Neural cell (in vitro differentiated cells): ENCODE measurements at regions not wholly inside any gene's neighbourhood (a gene's known extent, or its start where the extent isn't known, plus 50 kb on each side); places are given as distances from the start of the nearest gene placed in this dataset.

ENCODE experiments used
- H2AFZ ChIP-seq: fragments of 200-600, 300-800 bp; sonication (generic), shearing (Covaris generic); 2 replicates; pipeline ENCODE4 v1.6.0; 2014; ENCODE audit warnings: low read depth, mild to moderate bottlenecking, antibody characterized with exemption, low read length, moderate library complexity
- H3F3A ChIP-seq: fragments of 200-600 bp; shearing (Covaris generic); 2 replicates; pipeline ENCODE4 v1.6.1; 2016; ENCODE audit warnings: mild to moderate bottlenecking, moderate library complexity, mixed read lengths, antibody characterized with exemption, low read length; ENCODE audit not compliant: insufficient read depth, poor library complexity, severe bottlenecking
- H3K27ac ChIP-seq: fragments of 200-600, 300-800 bp; sonication (generic), shearing (Covaris generic); 2 replicates; pipeline ENCODE4 v1.5.1; 2014; ENCODE audit warnings: mild to moderate bottlenecking, low read length, moderate library complexity
- H3K27me3 ChIP-seq: fragments of 300-800, 200-600 bp; sonication (generic), shearing (Covaris generic); 2 replicates; pipeline ENCODE4 v1.6.0; 2014; ENCODE audit warnings: mild to moderate bottlenecking, low read depth, low read length, moderate library complexity; ENCODE audit not compliant: insufficient read depth
- H3K36me3 ChIP-seq: fragments of 300-800, 200-600 bp; sonication (generic), shearing (Covaris generic); 2 replicates; pipeline ENCODE4 v1.5.1; 2014; ENCODE audit warnings: mild to moderate bottlenecking, antibody characterized with exemption, low read length, moderate library complexity; ENCODE audit not compliant: insufficient read depth
- H3K4me2 ChIP-seq: fragments of 300-800, 200-600 bp; sonication (generic), shearing (Covaris generic); 2 replicates; pipeline ENCODE4 v1.6.0; 2014; ENCODE audit warnings: mild to moderate bottlenecking, low read length
- H3K4me3 ChIP-seq: fragments of 300-800, 200-600 bp; sonication (generic), shearing (Covaris generic); 2 replicates; pipeline ENCODE4 v1.5.1; 2014; ENCODE audit warnings: mild to moderate bottlenecking, low read length, moderate library complexity
- H3K79me2 ChIP-seq: fragments of 200-600 bp; shearing (Covaris generic); replicated peaks from 2 replicates; pipeline ENCODE4 v1.6.0; 2014; ENCODE audit warnings: mild to moderate bottlenecking, low read length, moderate library complexity; ENCODE audit not compliant: insufficient read depth
- H3K9ac ChIP-seq: fragments of 300-800, 200-600 bp; sonication (generic), shearing (Covaris generic); 2 replicates; pipeline ENCODE4 v1.6.1; 2016; ENCODE audit warnings: mild to moderate bottlenecking, low read length, mixed read lengths
- H3K9me2 ChIP-seq: fragments of 200-600 bp; shearing (Covaris generic); 2 replicates; pipeline ENCODE4 v1.6.1; 2016; ENCODE audit warnings: mild to moderate bottlenecking, low read length, mixed read lengths; ENCODE audit not compliant: insufficient read depth
- H3K9me3 ChIP-seq: fragments of 200-600, 300-800 bp; sonication (generic), shearing (Covaris generic); 2 replicates; pipeline ENCODE4 v1.6.1; 2016; ENCODE audit warnings: mild to moderate bottlenecking, mixed run types, low read length, moderate library complexity, mixed read lengths
- H4K20me1 ChIP-seq: fragments of 200-600 bp; shearing (Covaris generic); 2 replicates; pipeline ENCODE4 v1.6.1; 2016; ENCODE audit warnings: mild to moderate bottlenecking, mixed run types; ENCODE audit not compliant: insufficient read depth
- EP300 ChIP-seq: fragments of 450-650 bp; conservative IDR thresholded peaks from 2 replicates; pipeline ENCODE4 v1.6.1; 2014; ENCODE audit warnings: antibody characterized with exemption, mild to moderate bottlenecking, moderate library complexity; ENCODE audit not compliant: poor library complexity, severe bottlenecking
- EZH2 ChIP-seq: fragments of 200-600, 300-800 bp; shearing (Covaris generic), sonication (generic); IDR thresholded peaks from 2 replicates; pipeline ENCODE4 v1.6.1; 2014; ENCODE audit warnings: antibody characterized with exemption, low read length, borderline replicate concordance, mild to moderate bottlenecking; ENCODE audit not compliant: insufficient read depth, poor library complexity, severe bottlenecking
- MXI1 ChIP-seq: fragments of 450-650 bp; conservative IDR thresholded peaks from 2 replicates; pipeline ENCODE4 v1.6.1; 2014; ENCODE audit warnings: antibody characterized with exemption, mild to moderate bottlenecking; ENCODE audit not compliant: poor library complexity, severe bottlenecking
- POLR2AphosphoS5 ChIP-seq: IDR thresholded peaks from 2 replicates; pipeline ENCODE4 v1.6.1; 2012
- RAD21 ChIP-seq: fragments of 450-650 bp; conservative IDR thresholded peaks from 2 replicates; pipeline ENCODE4 v1.6.1; 2014; ENCODE audit warnings: antibody characterized with exemption, mild to moderate bottlenecking, moderate library complexity
- SMC3 ChIP-seq: fragments of 450-650 bp; conservative IDR thresholded peaks from 2 replicates; pipeline ENCODE4 v1.6.1; 2014; ENCODE audit warnings: antibody characterized with exemption, mild to moderate bottlenecking, moderate library complexity; ENCODE audit not compliant: poor library complexity
- TAF1 ChIP-seq: IDR thresholded peaks from 2 replicates; pipeline ENCODE4 v1.6.1; 2012; ENCODE audit warnings: low read depth
- TF ChIP-seq, protein P1 (sequence below): IDR thresholded peaks from 2 replicates; pipeline ENCODE4 v1.6.1; 2012; ENCODE audit warnings: borderline replicate concordance
- TF ChIP-seq, protein P2 (sequence below): fragments of 450-650 bp; IDR thresholded peaks from 2 replicates; pipeline ENCODE4 v1.5.1; 2014; ENCODE audit warnings: antibody characterized with exemption, mild to moderate bottlenecking, moderate library complexity; ENCODE audit not compliant: poor library complexity, severe bottlenecking

DNA sequence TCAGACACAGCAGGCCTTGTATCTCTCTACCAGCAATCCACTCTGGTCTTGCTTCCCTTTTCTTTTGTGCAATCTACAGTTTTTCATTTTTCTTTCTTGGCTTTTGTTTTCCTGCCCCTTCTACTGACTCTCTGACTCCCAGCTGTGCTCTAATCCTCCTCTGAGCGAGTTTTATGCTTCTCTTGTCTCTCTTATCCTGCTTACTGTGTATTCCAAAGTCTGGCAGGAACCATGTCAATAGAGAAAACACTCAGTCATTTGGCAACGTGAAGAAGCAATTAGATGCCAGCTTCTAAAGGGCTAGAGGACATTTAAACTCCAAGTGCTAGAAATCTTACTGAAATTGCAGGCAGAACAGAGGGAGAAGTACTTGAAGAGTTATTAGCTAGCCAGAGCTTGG is 984.6 kb upstream of the TENM3 start:
- H3K9me2 ChIP-seq, result no peaks in the 10 kb centered on the region
- no peaks in the 10 kb centered on the region for H3K9me3 ChIP-seq
- no peaks in the 10 kb centered on the region for H3K27me3 ChIP-seq
- no peaks in the 10 kb centered on the region for H3F3A ChIP-seq
- H3K9ac ChIP-seq, result no peak overlapping the region
- no peak for TF ChIP-seq TAF1
- no peak for TF ChIP-seq EZH2
- no peak for TF ChIP-seq EP300
- TF ChIP-seq, protein P1, sequence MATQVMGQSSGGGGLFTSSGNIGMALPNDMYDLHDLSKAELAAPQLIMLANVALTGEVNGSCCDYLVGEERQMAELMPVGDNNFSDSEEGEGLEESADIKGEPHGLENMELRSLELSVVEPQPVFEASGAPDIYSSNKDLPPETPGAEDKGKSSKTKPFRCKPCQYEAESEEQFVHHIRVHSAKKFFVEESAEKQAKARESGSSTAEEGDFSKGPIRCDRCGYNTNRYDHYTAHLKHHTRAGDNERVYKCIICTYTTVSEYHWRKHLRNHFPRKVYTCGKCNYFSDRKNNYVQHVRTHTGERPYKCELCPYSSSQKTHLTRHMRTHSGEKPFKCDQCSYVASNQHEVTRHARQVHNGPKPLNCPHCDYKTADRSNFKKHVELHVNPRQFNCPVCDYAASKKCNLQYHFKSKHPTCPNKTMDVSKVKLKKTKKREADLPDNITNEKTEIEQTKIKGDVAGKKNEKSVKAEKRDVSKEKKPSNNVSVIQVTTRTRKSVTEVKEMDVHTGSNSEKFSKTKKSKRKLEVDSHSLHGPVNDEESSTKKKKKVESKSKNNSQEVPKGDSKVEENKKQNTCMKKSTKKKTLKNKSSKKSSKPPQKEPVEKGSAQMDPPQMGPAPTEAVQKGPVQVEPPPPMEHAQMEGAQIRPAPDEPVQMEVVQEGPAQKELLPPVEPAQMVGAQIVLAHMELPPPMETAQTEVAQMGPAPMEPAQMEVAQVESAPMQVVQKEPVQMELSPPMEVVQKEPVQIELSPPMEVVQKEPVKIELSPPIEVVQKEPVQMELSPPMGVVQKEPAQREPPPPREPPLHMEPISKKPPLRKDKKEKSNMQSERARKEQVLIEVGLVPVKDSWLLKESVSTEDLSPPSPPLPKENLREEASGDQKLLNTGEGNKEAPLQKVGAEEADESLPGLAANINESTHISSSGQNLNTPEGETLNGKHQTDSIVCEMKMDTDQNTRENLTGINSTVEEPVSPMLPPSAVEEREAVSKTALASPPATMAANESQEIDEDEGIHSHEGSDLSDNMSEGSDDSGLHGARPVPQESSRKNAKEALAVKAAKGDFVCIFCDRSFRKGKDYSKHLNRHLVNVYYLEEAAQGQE, result no peak
- TF ChIP-seq, protein P2, sequence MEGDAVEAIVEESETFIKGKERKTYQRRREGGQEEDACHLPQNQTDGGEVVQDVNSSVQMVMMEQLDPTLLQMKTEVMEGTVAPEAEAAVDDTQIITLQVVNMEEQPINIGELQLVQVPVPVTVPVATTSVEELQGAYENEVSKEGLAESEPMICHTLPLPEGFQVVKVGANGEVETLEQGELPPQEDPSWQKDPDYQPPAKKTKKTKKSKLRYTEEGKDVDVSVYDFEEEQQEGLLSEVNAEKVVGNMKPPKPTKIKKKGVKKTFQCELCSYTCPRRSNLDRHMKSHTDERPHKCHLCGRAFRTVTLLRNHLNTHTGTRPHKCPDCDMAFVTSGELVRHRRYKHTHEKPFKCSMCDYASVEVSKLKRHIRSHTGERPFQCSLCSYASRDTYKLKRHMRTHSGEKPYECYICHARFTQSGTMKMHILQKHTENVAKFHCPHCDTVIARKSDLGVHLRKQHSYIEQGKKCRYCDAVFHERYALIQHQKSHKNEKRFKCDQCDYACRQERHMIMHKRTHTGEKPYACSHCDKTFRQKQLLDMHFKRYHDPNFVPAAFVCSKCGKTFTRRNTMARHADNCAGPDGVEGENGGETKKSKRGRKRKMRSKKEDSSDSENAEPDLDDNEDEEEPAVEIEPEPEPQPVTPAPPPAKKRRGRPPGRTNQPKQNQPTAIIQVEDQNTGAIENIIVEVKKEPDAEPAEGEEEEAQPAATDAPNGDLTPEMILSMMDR, result no peak
- TF ChIP-seq RAD21, result no peak
- TF ChIP-seq MXI1, result no peak
- no peak for TF ChIP-seq SMC3
- no peak for TF ChIP-seq POLR2AphosphoS5
- H3K4me3 ChIP-seq, result no peak overlapping the region
- no peak overlapping the region for H3K27ac ChIP-seq
- no peaks in the 10 kb centered on the region for H4K20me1 ChIP-seq
- H3K4me2 ChIP-seq, result no peak overlapping the region
- H2AFZ ChIP-seq, result no peak overlapping the region
- H3K79me2 ChIP-seq, result no peaks in the 10 kb centered on the region
- H3K36me3 ChIP-seq, result no peaks in the 10 kb centered on the region

DNA sequence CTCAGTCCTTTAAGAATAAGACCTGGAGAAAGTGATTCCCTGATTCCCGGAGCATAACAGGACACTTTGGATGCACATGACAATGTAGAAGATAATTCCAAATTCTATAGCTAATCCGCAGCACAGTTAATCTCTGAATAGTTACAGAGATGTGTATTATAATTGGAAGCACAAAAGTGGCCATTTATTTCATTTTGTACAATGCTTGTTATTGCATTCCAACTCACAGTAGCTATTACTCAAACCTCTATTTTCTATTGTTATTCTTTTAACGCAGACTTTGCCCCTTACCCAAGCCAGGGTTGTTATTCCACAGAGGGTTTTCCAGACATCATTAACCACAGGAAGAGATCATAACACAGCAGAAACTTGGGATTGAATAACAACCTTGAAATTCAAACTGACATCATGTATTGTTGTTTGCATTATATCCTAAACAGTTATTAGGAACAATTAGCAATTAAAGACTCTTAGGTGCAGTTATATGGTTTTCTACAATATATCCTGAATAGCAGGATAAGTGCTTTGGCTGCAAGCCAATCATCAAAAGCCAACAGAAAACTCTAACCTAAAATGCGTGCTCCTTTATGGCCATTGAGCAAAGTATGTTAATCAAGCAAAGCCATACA is 984.0 kb upstream of the TENM3 start:
- Histone ChIP-seq H3K9ac (no peak overlapping the region), H3K27ac (no peak overlapping the region)

More for the DNA sequence above, 984.0 kb upstream of the TENM3 start:
- Histone ChIP-seq H3K4me2 (no peak overlapping the region), H3K36me3 (no peaks in the 10 kb centered on the region), H3K9me3 (no peaks in the 10 kb centered on the region), H3K27me3 (no peaks in the 10 kb centered on the region), H3K9me2 (no peaks in the 10 kb centered on the region), H3F3A (no peaks in the 10 kb centered on the region), H4K20me1 (no peaks in the 10 kb centered on the region), H2AFZ (no peak overlapping the region), H3K79me2 (no peaks in the 10 kb centered on the region), H3K4me3 (no peak overlapping the region)
- no peak for TF ChIP-seq MXI1
- TF ChIP-seq RAD21, result no peak
- no peak for TF ChIP-seq EZH2
- no peak for TF ChIP-seq POLR2AphosphoS5
- TF ChIP-seq SMC3, result no peak
- no peak for TF ChIP-seq EP300
- TF ChIP-seq, protein P2, result no peak
- TF ChIP-seq TAF1, result no peak
- TF ChIP-seq, protein P1, result no peak
